ENCODE measurements at regions not wholly inside any gene's neighbourhood (a gene's known extent, or its start where the extent isn't known, plus 50 kb on each side); places are given as distances from the start of the nearest gene placed in this dataset.
A peak's percentile ranks its signal among the peaks of the same experiment; 100 is the strongest.

- H2AFZ ChIP-seq (ENCODE audit: low read length) = no peak overlapping the region
- H2BK120ac ChIP-seq (replicated peaks; ENCODE audit: low read depth, low read length) = no peak overlapping the region
- ChIA-PET CTCF (ENCODE audit: partially characterized antibody) (interaction anchor here (0.6 to 2.4 kb wide), 6 partner anchors 10 to 451 kb away, joined by 3 to 6 read pairs (median 3); no protein-coding TSS in a partner anchor), POLR2A (ENCODE audit: partially characterized antibody) (no interaction called here)
- H2BK15ac ChIP-seq (ENCODE audit: low read length) = no peak overlapping the region
- no peak overlapping the region for H3K18ac ChIP-seq (ENCODE audit: extremely low read depth, low read length)
- FAIRE-seq = no peak
- no peak overlapping the region for H3K4me2 ChIP-seq (ENCODE audit: insufficient read depth in 1 of 2, low read depth in 2 of 2, low read length in 2 of 2)
- H4K20me1 ChIP-seq (replicated peaks in 1 of 2; ENCODE audit: control insufficient read depth in 1 of 2, insufficient read depth in 2 of 2, low read length in 2 of 2) = no peaks in the 10 kb centered on the region
- H2BK12ac ChIP-seq (ENCODE audit: low read depth, low read length) = no peak overlapping the region
- H3K4me3 ChIP-seq (ENCODE audit: extremely low read depth in 1 of 4, insufficient read depth in 2 of 4, low read depth in 3 of 4, low read length in 4 of 4) = no peak overlapping the region
- H4K8ac ChIP-seq (ENCODE audit: extremely low read depth, insufficient read depth, low read length) = no peak overlapping the region
- H3K79me1 ChIP-seq (ENCODE audit: low read depth, low read length) = no peaks in the 10 kb centered on the region
- no peak overlapping the region for H3K27ac ChIP-seq (ENCODE audit: low read depth, low read length)
- no peaks in the 10 kb centered on the region for H3K79me2 ChIP-seq (ENCODE audit: control insufficient read depth in 1 of 2, insufficient read depth in 2 of 2, low read length in 2 of 2)
- no peaks in the 10 kb centered on the region for H3K36me3 ChIP-seq (ENCODE audit: control insufficient read depth in 2 of 4, insufficient read depth in 4 of 4, low read length in 3 of 4)
- 89% methylated on average over 4 of the region's 4 CpGs; no CpG with 5 or more reads in 1 of the 2 experiments for WGBS, 2 experiments (ENCODE audit: extremely low coverage in 1 of 2, insufficient coverage in 1 of 2, insufficient read length in 1 of 2, insufficient replicate concordance in 2 of 2, low coverage in 1 of 2, low lambda C conversion rate in 2 of 2, missing lambda C conversion rate in 1 of 2)
- peaks cover 0 to 3% (median 0%) of the 10 kb centered on the region in 4 experiments; a peak in 2 of 7 replicates for H3K27me3 ChIP-seq (replicated peaks in 1 of 4; ENCODE audit: control insufficient read depth in 3 of 4, extremely low read depth in 1 of 4, insufficient read depth in 3 of 4, low read length in 3 of 4)
- H4K5ac ChIP-seq (ENCODE audit: insufficient read length, low read depth, low read length) = no peak overlapping the region
- no peak for TF ChIP-seq BACH1 (IDR thresholded peaks at IDR 0.05; ENCODE audit: low read length)
- TF ChIP-seq E2F6 (IDR thresholded peaks at IDR 0.05) = no peak
- TF ChIP-seq CBX8 (IDR thresholded peaks at IDR 0.05; ENCODE audit: borderline replicate concordance, low read depth, low read length) = no peak
- no peak for TF ChIP-seq BCL11A (IDR thresholded peaks at IDR 0.05; ENCODE audit: low read depth in 2 of 2, low read length in 2 of 2)
- no peak for TF ChIP-seq SIN3A (conservative IDR thresholded peaks at IDR 0.05 in 1 of 2, IDR thresholded peaks at IDR 0.05 in 1 of 2; ENCODE audit: low read depth in 1 of 2, low read length in 2 of 2)
- TF ChIP-seq POLR2A (IDR thresholded peaks at IDR 0.05; ENCODE audit: control extremely low read depth in 1 of 2, low read depth in 2 of 2, low read length in 2 of 2) = no peak
- no peak for TF ChIP-seq CBX5 (IDR thresholded peaks at IDR 0.05; ENCODE audit: low read depth, low read length)
- TF ChIP-seq RAD21 (IDR thresholded peaks at IDR 0.05 in 1 of 2, conservative IDR thresholded peaks at IDR 0.05 in 1 of 2; ENCODE audit: low read depth in 2 of 2, low read length in 2 of 2) = no peak
- no peak for TF ChIP-seq HDAC6 (IDR thresholded peaks at IDR 0.05; ENCODE audit: low read depth, low read length)
- no peak for TF ChIP-seq EP300 (IDR thresholded peaks at IDR 0.05; ENCODE audit: borderline replicate concordance in 1 of 2, low read depth in 2 of 2, low read length in 2 of 2)
- no peak for TF ChIP-seq SAP30 (IDR thresholded peaks at IDR 0.05; ENCODE audit: insufficient read depth, insufficient replicate concordance, low read length)
- TF ChIP-seq SP4 (IDR thresholded peaks at IDR 0.05; ENCODE audit: low read length) = no peak
- TF ChIP-seq JUN (IDR thresholded peaks at IDR 0.05; ENCODE audit: low read depth, low read length) = no peak
- TF ChIP-seq EGR1 (IDR thresholded peaks at IDR 0.05; ENCODE audit: borderline replicate concordance, low read depth, low read length) = no peak
- no peak overlapping the region for H3K23ac ChIP-seq (ENCODE audit: insufficient read length)
- H4K91ac ChIP-seq (replicated peaks; ENCODE audit: insufficient read length, low read length) = no peak overlapping the region
- H2AK5ac ChIP-seq (ENCODE audit: low read depth, low read length) = no peak overlapping the region
- H3K23me2 ChIP-seq (ENCODE audit: low read depth, low read length) = no peaks in the 10 kb centered on the region
- no peak overlapping the region for H3K56ac ChIP-seq (replicated peaks; ENCODE audit: insufficient read length, low read depth, low read length)
- H3K9me3 ChIP-seq (ENCODE audit: insufficient read depth in 2 of 2, low read depth in 1 of 2, low read length in 1 of 2) = no peaks in the 10 kb centered on the region
- no peak overlapping the region for H2BK20ac ChIP-seq (ENCODE audit: low read length)
- peak in 1 of 2 experiments; percentile 17 for DNase-seq (ENCODE audit: low read depth in 1 of 2, low spot score in 2 of 2)
- H3K14ac ChIP-seq (ENCODE audit: insufficient read length) = no peak overlapping the region
- H3K4me1 ChIP-seq (replicated peaks in 1 of 4; ENCODE audit: control insufficient read depth in 3 of 4, insufficient read depth in 4 of 4, low read length in 3 of 4) = no peaks in the 10 kb centered on the region; a peak in 1 of 7 replicates
- H2BK5ac ChIP-seq (ENCODE audit: low read depth, low read length) = no peak overlapping the region
- no peak overlapping the region for H3K4ac ChIP-seq (replicated peaks; ENCODE audit: insufficient read length, low read depth, low read length)
- no peak overlapping the region for H3K9ac ChIP-seq (replicated peaks in 1 of 4; ENCODE audit: extremely low read depth in 1 of 4, low read depth in 3 of 4, low read length in 3 of 4)
These were observed 190.8 kb downstream of the SH3BP4 start for GRCh38 chr2:235142601-235143000.
